ENCODE measurements at regions not wholly inside any gene's neighbourhood (a gene's known extent, or its start where the extent isn't known, plus 50 kb on each side); places are given as distances from the start of the nearest gene placed in this dataset.

- ChIA-PET POLR2A (ENCODE audit: low non-redundant PET) (no interaction called here), CTCF (no interaction called here)
- no peak for DNase-seq (ENCODE audit: low spot score)
- H3K27ac ChIP-seq = no peak overlapping the region
- no peak for TF ChIP-seq CTCF (conservative IDR thresholded peaks at IDR 0.05; ENCODE audit: low read depth)
These were observed 807.8 kb upstream of the ACVR2A start for GRCh38 chr2:147037048-147037447.

GRCh38 chr2:147033044-147033443 is 811.8 kb upstream of the ACVR2A start:
- H3K27ac ChIP-seq = no peak overlapping the region
- no peak for DNase-seq (ENCODE audit: low spot score)
- CTCF ChIA-PET = interaction anchor here (0.6 kb wide), 1 partner anchor 45 kb away, joined by 4 read pairs; no protein-coding TSS in a partner anchor
- POLR2A ChIA-PET (ENCODE audit: low non-redundant PET) = no interaction called here
- no peak for TF ChIP-seq CTCF (conservative IDR thresholded peaks at IDR 0.05; ENCODE audit: low read depth)

GRCh38 chr2:147031897-147032296 is 812.9 kb upstream of the ACVR2A start:
- DNase-seq (ENCODE audit: low spot score) = no peak
- ChIA-PET CTCF (no interaction called here), POLR2A (ENCODE audit: low non-redundant PET) (no interaction called here)
- TF ChIP-seq CTCF (conservative IDR thresholded peaks at IDR 0.05; ENCODE audit: low read depth) = no peak
- no peak overlapping the region for H3K27ac ChIP-seq

GRCh38 chr2:147030966-147031720 is 813.7 kb upstream of the ACVR2A start:
- H3K27ac ChIP-seq = no peak overlapping the region
- TF ChIP-seq CTCF (conservative IDR thresholded peaks at IDR 0.05; ENCODE audit: low read depth) = no peak
- ChIA-PET POLR2A (ENCODE audit: low non-redundant PET) (no interaction called here), CTCF (interaction anchor here (0.6 to 0.8 kb wide), 2 partner anchors 14 to 15 kb away, joined by 3 read pairs; no protein-coding TSS in a partner anchor)
- DNase-seq (ENCODE audit: low spot score) = peak; percentile 34

GRCh38 chr2:147027436-147027835 is 817.4 kb upstream of the ACVR2A start:
- no peak for DNase-seq (ENCODE audit: low spot score)
- H3K27ac ChIP-seq = no peak overlapping the region
- ChIA-PET CTCF (no interaction called here), POLR2A (ENCODE audit: low non-redundant PET) (no interaction called here)
- no peak for TF ChIP-seq CTCF (conservative IDR thresholded peaks at IDR 0.05; ENCODE audit: low read depth)

- ChIA-PET POLR2A (ENCODE audit: low non-redundant PET) (no interaction called here), CTCF (no interaction called here)
- peak; percentile 25 for DNase-seq (ENCODE audit: low spot score)
- no peak overlapping the region for H3K27ac ChIP-seq
- no peak for TF ChIP-seq CTCF (conservative IDR thresholded peaks at IDR 0.05; ENCODE audit: low read depth)
These were observed 818.0 kb upstream of the ACVR2A start for GRCh38 chr2:147026664-147027295.
